Rectal smooth muscle tissue (tissue), 1 donor: ENCODE measurements at regions not wholly inside any gene's neighbourhood (a gene's known extent, or its start where the extent isn't known, plus 50 kb on each side); places are given as distances from the start of the nearest gene placed in this dataset.

Experiments used
- H3K27ac ChIP-seq: one replicate; pipeline ENCODE4 v1.7.0; 2013; ENCODE audit warnings: low read depth, low read length, inconsistent platforms
- H3K27me3 ChIP-seq: one replicate; pipeline ENCODE4 v1.7.0; 2013; ENCODE audit warnings: low read length; ENCODE audit not compliant: control insufficient read depth, insufficient read depth
- H3K36me3 ChIP-seq: one replicate; pipeline ENCODE4 v1.7.0; 2013; ENCODE audit warnings: low read length; ENCODE audit not compliant: control insufficient read depth, insufficient read depth
- H3K4me1 ChIP-seq: one replicate; pipeline ENCODE4 v1.7.0; 2013; ENCODE audit warnings: low read length; ENCODE audit not compliant: control insufficient read depth, insufficient read depth
- H3K4me3 ChIP-seq: one replicate; pipeline ENCODE4 v1.7.0; 2013; ENCODE audit warnings: low read length
- H3K9ac ChIP-seq: one replicate; pipeline ENCODE4 v1.7.0; 2013; ENCODE audit warnings: low read length

DNA sequence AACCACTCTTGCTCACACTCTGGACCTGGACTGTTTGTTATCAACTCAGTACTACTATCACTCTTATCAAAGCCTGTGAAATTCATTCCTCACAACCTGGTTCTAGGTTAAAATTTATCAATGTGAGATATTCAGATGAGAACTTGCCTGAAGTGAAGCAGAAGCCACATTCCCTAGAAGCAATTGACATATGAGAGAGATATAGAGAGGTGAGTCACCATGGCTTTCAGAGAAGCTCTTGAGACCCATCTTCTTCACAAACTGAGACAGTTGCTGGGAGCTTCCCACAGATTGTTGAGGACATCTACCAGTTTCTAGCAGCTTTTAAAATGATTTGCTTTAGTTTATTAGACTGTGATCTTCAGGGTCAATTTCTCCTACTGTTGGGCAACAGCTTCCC lies 316.9 kb upstream of the TET2 start:
- H3K27ac ChIP-seq = no peak overlapping the region
- H3K4me3 ChIP-seq = no peak overlapping the region
- H3K36me3 ChIP-seq = no peaks in the 10 kb centered on the region
- H3K9ac ChIP-seq = no peak overlapping the region
- no peaks in the 10 kb centered on the region for H3K4me1 ChIP-seq
- no peaks in the 10 kb centered on the region for H3K27me3 ChIP-seq

DNA sequence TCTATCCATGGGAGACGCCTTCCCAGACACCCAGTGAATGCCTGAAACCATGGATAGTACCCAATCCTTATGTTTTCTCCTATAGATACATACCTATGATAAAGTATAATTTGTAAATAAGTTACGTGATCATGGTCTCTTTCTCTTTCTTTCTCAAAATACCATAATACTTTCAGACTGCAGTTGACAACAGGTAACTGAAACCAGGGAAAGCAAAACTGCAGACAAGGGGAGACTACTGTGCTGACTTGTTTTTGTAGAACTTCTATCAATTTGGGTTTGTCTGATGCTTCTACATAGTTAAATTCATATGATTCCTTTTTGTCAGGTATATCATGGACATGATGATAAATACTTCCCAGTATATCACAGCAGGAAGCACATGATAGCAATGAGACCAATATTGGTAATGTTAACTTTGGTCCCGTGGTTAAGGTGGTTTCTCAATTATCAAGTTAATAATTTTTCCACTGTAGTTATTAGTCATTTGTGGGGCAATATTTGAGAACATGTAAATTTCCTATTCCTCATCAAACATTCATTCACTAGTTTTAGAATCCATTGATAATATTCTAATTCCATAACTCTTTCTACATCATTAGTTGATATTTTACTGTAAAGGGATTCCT lies 298.0 kb upstream of the TET2 start:
- Histone ChIP-seq H3K27me3 (no peaks in the 10 kb centered on the region), H3K27ac (no peak overlapping the region), H3K4me3 (no peak overlapping the region), H3K36me3 (no peaks in the 10 kb centered on the region), H3K4me1 (no peaks in the 10 kb centered on the region), H3K9ac (no peak overlapping the region)

DNA sequence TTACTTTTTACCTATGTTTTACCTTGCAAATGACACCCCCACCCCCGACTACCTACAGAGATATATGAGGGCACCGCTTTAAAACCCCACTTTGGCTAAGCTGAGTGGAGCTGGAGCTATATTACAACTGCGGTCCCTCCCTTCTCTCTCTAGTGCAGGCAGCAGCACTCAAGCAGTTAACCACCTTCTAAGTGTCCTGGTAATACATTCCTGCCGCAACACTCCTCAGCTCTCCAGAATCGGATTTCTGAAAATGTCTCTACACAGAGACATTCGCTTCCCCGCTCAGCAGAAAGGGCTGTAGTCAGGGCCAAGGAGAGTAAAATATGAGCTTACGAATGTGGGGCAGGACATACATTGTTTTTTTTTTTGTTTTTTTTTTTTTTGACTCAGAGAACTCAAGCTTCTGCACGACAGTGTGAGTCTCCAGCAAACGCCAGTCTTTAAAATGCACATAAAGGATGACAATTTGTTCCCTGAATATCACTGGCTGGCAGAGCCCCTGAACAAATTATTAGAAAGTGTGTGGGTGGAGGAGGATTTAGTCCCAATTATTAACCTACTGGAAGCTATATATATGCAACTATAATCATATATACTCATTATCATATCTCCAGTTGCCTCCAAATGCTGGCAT lies 287.0 kb upstream of the TET2 start:
- Histone ChIP-seq H3K9ac (no peak overlapping the region), H3K4me3 (no peak overlapping the region), H3K4me1 (no peaks in the 10 kb centered on the region), H3K27ac (no peak overlapping the region), H3K36me3 (no peaks in the 10 kb centered on the region), H3K27me3 (no peaks in the 10 kb centered on the region)

DNA sequence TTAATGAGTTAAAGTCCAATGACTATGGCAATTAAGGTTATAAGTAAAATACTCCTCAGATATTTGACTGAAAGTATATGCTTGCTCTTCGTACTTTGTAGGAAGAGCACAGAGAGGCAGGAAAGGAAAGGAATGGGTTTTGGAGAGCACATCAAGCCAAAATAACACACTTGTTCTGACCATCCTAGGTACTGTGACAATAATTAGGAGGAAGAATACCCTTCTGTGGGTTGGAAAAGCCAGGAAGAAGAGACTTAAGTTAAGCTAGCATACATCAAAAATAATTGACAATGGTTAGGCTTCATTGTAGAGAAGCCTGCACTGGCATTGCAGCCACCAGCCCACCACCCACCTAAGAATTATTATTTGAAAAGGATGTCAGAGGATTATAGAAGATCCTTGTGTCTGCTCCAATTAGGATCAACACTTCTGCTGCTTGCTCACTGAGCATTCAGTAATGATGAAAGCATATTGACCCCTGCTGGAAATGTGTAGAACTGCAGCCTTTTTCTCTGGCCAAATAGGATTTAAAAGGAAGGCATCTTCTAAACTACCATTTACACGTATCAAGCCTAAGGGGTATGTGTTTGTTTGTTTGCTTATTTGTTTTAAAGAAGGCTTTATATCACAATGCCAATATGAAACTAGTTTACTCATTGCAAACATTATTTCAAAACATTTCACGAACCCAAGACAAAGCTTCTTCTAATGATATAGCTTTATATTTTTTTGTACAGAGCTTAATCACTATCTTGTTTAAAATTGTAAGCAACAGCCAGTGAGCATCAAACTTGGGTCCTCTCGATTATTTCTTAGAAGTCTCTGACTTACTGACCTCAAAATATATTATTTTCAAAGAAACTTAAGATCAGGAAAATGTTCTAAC lies 286.2 kb upstream of the TET2 start:
- H3K4me3 ChIP-seq = no peak overlapping the region
- H3K27me3 ChIP-seq = no peaks in the 10 kb centered on the region
- no peak overlapping the region for H3K27ac ChIP-seq
- H3K9ac ChIP-seq = no peak overlapping the region
- no peaks in the 10 kb centered on the region for H3K4me1 ChIP-seq
- H3K36me3 ChIP-seq = no peaks in the 10 kb centered on the region

DNA sequence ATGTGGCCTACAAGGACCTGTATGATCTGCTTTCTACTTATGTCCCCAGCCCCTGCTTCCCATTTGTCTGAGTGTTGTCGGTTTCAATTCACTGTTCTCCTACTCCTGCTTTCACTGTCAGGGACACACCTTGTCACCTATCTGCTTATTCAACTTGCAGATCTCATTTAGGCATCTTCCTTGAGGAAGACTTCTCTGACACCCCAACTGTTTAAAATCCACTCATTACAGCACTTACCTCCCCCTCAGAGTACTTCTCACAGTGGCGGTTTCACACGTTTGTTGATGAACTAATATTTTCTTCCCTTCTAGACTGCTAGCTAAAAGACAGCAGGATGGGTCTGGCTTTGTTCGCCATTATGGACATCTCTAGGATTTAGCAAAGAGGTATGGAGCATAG lies 279.9 kb upstream of the TET2 start:
- Histone ChIP-seq H3K9ac (no peak overlapping the region), H3K27me3 (no peaks in the 10 kb centered on the region), H3K36me3 (no peaks in the 10 kb centered on the region), H3K4me3 (no peak overlapping the region), H3K4me1 (no peaks in the 10 kb centered on the region), H3K27ac (no peak overlapping the region)

DNA sequence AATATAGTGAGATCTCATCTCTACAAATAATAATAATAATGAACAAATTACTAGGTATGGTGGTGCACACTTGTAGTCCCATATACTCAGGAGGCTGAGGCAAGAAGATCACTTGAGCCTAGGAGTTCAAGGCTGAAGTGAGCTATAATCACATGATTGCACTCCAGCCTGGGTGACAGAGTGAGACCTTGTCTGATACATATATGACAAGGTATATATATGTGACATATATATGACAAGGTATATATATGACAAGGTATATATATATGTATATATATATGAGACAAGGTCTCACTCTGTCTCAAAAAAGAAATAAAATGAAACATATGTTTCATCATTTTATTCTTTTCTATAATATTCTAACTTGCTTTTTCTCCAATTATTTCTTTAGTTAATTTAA lies 278.1 kb upstream of the TET2 start:
- H3K9ac ChIP-seq = no peak overlapping the region
- no peaks in the 10 kb centered on the region for H3K4me1 ChIP-seq

DNA sequence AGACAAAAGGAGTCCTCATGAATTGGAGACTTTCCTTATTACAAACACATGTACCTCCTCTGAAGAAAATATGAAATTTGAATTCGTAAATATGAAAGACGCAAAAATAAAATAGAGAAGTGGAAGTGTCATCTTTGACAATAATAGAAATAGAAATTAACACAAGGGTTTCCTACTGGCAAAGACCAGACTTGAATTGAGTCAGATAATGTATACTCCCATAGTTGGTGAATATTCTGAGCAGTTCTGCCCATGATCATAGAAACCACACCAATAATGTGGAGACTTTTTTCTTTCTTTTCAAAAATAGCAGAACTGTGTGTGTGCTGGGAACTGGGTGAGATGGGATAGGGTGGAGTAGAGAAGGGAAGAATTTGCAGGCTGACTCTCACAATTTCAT lies 277.7 kb upstream of the TET2 start:
- no peaks in the 10 kb centered on the region for H3K36me3 ChIP-seq
- no peak overlapping the region for H3K9ac ChIP-seq
- no peaks in the 10 kb centered on the region for H3K27me3 ChIP-seq
- no peaks in the 10 kb centered on the region for H3K4me1 ChIP-seq
- H3K4me3 ChIP-seq = no peak overlapping the region
- no peak overlapping the region for H3K27ac ChIP-seq

More for the DNA sequence above, 278.1 kb upstream of the TET2 start:
- Histone ChIP-seq H3K4me3 (no peak overlapping the region), H3K36me3 (no peaks in the 10 kb centered on the region), H3K27me3 (no peaks in the 10 kb centered on the region), H3K27ac (no peak overlapping the region)

DNA sequence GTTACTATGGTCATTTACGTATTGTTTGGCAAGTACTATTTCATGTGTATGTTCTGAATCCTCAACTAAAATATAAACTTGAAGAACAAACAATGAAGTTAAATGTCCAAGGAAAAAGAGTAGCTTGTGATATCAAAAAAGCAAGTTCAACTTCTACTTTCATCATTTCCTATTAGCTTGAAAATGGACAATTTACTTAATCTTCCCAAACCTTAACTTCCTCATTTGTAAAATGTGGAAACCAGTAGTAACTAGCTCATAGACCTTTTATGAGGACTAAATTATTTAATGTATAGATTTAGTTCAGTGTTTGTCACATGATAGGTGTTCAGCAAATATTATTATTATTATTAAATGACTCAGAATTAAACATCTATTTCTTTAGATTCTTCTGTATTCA lies 276.8 kb upstream of the TET2 start:
- no peaks in the 10 kb centered on the region for H3K4me1 ChIP-seq

DNA sequence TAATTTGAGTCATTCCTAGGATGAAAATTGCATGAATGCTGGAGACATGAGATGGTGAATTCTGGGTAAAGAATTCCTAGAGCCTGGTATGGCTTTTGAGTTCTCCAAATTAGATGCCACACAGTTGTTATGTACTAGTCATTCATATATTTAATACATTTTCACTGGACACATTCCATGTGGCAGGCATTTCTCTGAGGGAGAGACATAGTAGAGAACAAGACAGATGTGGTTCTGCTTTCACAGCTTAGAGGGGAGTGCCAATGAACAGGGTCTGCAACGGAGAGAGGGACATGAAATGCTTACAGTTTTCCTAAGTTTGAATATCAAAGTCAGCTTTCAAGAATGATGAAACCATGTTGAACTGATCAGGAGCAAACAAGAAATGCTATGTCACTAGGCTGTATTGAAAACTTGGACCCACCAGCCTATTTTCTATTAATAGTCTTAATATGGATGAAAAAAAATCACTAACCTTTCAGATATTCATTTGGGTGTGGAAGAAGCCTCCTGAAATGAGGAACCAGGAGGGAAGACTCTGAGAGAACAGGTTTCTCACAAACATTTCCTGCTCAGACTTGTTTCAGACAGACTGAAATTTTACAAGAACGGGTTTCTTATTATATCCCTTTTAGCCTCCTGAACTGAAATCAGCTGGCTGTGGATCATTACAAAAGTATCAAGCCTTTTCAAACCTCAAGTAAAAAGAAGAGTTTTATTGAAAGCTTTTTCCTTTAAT lies 276.0 kb upstream of the TET2 start:
- no peaks in the 10 kb centered on the region for H3K36me3 ChIP-seq
- no peak overlapping the region for H3K4me3 ChIP-seq
- H3K4me1 ChIP-seq = no peaks in the 10 kb centered on the region
- H3K9ac ChIP-seq = no peak overlapping the region
- no peaks in the 10 kb centered on the region for H3K27me3 ChIP-seq
- H3K27ac ChIP-seq = no peak overlapping the region

More for the DNA sequence above, 276.8 kb upstream of the TET2 start:
- no peak overlapping the region for H3K27ac ChIP-seq
- no peaks in the 10 kb centered on the region for H3K36me3 ChIP-seq
- no peak overlapping the region for H3K4me3 ChIP-seq
- H3K9ac ChIP-seq = no peak overlapping the region
- no peaks in the 10 kb centered on the region for H3K27me3 ChIP-seq

DNA sequence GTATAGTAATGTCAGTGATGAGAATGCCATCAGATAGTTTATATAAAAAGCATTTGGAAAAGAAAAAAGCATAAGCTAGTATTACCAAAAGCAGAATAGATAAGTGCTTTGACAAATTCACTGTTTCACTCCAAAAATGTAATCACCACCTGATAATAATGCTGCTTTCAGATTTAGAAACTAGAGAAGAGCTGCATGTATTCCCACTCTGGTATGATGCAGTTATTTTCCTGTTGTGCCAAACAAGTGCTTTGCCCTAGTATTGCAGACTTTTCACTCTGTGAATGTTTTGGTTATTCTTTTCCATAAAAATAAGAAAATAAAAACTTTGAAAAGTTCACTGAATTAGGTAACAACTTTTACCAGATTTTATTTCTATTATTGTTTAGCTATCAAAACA lies 267.7 kb upstream of the TET2 start:
- Histone ChIP-seq H3K27me3 (no peaks in the 10 kb centered on the region), H3K4me3 (no peak overlapping the region), H3K27ac (no peak overlapping the region), H3K4me1 (no peaks in the 10 kb centered on the region), H3K9ac (no peak overlapping the region), H3K36me3 (no peaks in the 10 kb centered on the region)

DNA sequence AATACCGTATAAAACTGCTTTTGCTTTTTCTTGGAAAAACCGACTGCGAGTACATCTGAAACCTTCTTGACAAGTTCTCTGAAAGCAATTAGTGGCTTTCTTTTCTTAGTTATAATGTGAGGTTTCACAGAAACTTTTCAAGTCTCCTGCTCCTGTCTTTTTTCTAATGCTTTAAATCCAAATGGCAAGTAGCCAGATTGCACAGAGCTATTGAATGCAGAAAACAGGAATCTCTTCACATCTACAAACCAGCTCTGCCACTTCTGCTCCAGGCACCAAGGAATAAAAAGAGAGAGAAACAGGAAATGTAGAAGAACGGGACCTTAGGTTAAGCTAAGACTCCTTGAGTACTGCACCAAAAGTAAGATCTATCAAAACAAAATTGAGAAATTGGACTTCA lies 267.3 kb upstream of the TET2 start:
- H3K4me3 ChIP-seq = no peak overlapping the region
- H3K27me3 ChIP-seq = no peaks in the 10 kb centered on the region
- no peak overlapping the region for H3K27ac ChIP-seq
- no peak overlapping the region for H3K9ac ChIP-seq
- no peaks in the 10 kb centered on the region for H3K36me3 ChIP-seq
- no peaks in the 10 kb centered on the region for H3K4me1 ChIP-seq

DNA sequence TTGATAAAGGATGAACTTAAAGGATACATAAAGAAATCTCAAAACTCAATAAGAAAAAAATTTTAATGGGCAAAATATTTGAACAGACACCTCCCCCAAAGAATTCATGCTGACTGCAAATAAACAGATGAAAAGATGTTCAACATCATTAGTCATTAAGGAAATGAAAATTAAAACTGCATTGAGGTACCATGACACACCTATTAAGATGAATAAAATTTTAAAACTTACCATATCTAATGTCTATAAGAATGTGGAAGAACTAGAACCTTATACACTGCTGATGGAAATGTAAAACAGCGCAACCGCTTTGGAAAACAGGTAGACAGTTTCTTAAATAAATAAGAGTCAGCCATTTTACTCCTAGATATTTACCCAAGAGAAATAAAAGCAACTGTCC lies 266.8 kb upstream of the TET2 start:
- no peaks in the 10 kb centered on the region for H3K27me3 ChIP-seq
- H3K4me3 ChIP-seq = no peak overlapping the region
- no peaks in the 10 kb centered on the region for H3K4me1 ChIP-seq
- no peaks in the 10 kb centered on the region for H3K36me3 ChIP-seq
- H3K27ac ChIP-seq = no peak overlapping the region
- H3K9ac ChIP-seq = no peak overlapping the region
